ENCODE measurements at regions not wholly inside any gene's neighbourhood (a gene's known extent, or its start where the extent isn't known, plus 50 kb on each side); places are given as distances from the start of the nearest gene placed in this dataset.

DNA sequence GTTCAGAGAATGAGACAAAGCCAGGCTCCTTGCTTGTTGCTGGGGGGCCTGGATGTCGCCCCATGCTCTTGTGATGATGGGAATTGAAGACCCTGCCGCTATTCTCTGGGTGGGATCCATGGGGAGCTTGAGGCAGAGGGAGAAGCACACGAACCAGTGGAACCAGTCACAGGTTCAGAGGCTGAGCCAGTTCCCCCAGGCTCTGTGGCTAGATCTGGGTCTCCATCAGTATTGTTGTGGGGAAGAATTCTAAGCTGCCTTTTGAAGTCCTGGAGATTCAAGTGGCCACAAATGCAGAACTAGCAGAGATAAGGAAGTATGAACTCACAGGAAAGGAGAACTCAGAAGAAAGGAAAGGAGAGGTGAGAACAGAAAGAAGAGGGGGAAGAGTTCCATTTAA, 219.4 kb downstream of the MSX2 start:
- TF ChIP-seq EZH2 (IDR thresholded peaks at IDR 0.05; ENCODE audit: borderline replicate concordance, low read depth, low read length, poor library complexity, severe bottlenecking): no peak
- TF ChIP-seq, protein P1, sequence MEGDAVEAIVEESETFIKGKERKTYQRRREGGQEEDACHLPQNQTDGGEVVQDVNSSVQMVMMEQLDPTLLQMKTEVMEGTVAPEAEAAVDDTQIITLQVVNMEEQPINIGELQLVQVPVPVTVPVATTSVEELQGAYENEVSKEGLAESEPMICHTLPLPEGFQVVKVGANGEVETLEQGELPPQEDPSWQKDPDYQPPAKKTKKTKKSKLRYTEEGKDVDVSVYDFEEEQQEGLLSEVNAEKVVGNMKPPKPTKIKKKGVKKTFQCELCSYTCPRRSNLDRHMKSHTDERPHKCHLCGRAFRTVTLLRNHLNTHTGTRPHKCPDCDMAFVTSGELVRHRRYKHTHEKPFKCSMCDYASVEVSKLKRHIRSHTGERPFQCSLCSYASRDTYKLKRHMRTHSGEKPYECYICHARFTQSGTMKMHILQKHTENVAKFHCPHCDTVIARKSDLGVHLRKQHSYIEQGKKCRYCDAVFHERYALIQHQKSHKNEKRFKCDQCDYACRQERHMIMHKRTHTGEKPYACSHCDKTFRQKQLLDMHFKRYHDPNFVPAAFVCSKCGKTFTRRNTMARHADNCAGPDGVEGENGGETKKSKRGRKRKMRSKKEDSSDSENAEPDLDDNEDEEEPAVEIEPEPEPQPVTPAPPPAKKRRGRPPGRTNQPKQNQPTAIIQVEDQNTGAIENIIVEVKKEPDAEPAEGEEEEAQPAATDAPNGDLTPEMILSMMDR (conservative IDR thresholded peaks at IDR 0.05; ENCODE audit: low read depth, low read length): no peak

Data from A673 (cell line).